ENCODE measurements at regions not wholly inside any gene's neighbourhood (a gene's known extent, or its start where the extent isn't known, plus 50 kb on each side); places are given as distances from the start of the nearest gene placed in this dataset.
"Not testable (repeated sequence)": the region's sequence is repeated elsewhere in the genome, so short reads cannot be mapped to it uniquely, and the experiment has no call there.

DNA sequence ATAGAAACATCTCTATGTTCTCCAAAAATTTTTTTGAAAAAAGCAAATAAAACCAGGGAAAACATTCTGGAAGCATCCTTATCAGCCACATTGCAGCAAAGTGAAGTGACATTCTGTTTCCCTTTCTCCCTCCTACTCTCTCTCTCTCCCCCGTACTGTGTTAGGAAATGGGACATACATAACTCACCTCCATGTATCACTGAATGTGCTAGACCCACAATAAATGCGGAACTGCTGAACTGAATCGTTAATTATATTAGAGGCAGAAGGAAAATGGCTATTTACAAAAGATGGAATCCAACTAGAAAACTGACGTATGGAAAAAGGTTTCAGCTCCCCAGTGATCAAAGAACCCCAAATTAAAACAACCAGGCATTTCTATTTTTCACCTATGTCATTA, 129.8 kb downstream of the MINAR1 start:
- TF ChIP-seq, protein P1, sequence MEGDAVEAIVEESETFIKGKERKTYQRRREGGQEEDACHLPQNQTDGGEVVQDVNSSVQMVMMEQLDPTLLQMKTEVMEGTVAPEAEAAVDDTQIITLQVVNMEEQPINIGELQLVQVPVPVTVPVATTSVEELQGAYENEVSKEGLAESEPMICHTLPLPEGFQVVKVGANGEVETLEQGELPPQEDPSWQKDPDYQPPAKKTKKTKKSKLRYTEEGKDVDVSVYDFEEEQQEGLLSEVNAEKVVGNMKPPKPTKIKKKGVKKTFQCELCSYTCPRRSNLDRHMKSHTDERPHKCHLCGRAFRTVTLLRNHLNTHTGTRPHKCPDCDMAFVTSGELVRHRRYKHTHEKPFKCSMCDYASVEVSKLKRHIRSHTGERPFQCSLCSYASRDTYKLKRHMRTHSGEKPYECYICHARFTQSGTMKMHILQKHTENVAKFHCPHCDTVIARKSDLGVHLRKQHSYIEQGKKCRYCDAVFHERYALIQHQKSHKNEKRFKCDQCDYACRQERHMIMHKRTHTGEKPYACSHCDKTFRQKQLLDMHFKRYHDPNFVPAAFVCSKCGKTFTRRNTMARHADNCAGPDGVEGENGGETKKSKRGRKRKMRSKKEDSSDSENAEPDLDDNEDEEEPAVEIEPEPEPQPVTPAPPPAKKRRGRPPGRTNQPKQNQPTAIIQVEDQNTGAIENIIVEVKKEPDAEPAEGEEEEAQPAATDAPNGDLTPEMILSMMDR (IDR thresholded peaks at IDR 0.05), result no peak
- DNase-seq (ENCODE audit: low spot score), result no peak
- no peak overlapping the region for H3K27ac ChIP-seq
- H3K4me3 ChIP-seq, result no peak overlapping the region

DNA sequence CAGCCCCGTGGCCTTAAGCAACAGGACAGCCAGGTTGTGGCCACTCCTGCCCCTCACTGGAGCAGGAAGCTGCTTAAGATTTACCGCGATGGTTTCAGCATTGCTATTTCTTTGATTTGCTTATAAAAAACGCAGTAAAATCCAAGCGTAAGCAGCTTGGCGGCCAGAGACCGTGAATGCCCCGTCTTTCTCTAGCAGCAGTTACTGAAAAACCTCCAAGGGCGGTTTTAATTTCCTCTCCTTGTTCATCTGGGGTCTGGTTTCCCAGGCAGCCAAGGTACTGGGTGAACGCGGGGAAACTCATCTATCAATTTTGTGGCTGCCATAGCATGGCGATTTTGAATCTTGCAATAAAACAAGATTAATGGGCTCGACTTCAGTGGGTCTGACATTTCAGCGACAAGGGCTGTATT, 130.3 kb downstream of the MINAR1 start:
- H3K27ac ChIP-seq, result no peak overlapping the region
- TF ChIP-seq, protein P1 (IDR thresholded peaks at IDR 0.05), result no peak
- DNase-seq (ENCODE audit: low spot score), result no peak

DNA sequence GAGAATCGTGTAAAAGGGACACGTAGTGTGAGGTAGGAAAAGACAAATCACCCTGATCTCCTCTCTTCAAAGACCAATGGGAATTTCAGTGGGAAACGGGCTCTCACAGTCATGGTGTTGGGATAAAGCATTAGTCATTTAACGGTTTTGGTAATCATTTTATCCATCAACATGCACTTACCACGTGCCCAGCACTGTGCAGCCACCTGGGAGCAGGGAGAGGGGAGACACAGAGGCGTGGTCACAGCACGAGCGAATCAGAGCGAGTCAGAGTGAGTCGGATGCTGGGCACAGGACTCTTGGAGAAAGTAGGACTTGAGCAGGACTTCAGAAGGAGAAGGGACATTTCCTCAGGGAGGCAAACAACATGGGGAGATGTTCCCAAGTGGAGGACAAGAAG, 130.8 kb downstream of the MINAR1 start:
- H3K27ac ChIP-seq, result no peak overlapping the region
- no peak for DNase-seq (ENCODE audit: low spot score)
- TF ChIP-seq, protein P1 (IDR thresholded peaks at IDR 0.05), result no peak
- no peak overlapping the region for H3K4me3 ChIP-seq

More for the DNA sequence above, 130.3 kb downstream of the MINAR1 start:
- no peak overlapping the region for H3K4me3 ChIP-seq

DNA sequence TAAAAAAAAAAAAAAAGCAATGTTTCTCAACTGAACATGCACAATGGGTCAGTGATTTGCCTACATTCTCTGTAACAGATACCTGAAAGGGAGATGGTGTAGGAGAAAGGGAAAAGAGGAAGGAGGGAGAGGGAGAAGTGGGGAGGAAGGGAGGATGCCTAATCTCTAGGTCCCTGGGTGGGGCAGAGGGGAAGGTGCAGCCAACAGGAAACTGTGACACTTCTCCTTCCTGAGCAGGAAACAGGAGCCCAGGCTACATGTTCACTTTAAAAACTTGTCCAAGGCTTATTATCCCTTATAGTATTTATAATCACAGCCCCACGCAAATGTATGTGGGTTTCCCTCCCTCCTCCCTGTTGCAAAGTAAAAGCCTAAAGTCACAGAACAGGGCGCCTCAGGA, 137.9 kb downstream of the MINAR1 start:
- Histone ChIP-seq H3K4me3 (no peak overlapping the region), H3K27ac (no peak overlapping the region)
- TF ChIP-seq, protein P1 (IDR thresholded peaks at IDR 0.05), result no peak
- no peak for DNase-seq (ENCODE audit: low spot score)

DNA sequence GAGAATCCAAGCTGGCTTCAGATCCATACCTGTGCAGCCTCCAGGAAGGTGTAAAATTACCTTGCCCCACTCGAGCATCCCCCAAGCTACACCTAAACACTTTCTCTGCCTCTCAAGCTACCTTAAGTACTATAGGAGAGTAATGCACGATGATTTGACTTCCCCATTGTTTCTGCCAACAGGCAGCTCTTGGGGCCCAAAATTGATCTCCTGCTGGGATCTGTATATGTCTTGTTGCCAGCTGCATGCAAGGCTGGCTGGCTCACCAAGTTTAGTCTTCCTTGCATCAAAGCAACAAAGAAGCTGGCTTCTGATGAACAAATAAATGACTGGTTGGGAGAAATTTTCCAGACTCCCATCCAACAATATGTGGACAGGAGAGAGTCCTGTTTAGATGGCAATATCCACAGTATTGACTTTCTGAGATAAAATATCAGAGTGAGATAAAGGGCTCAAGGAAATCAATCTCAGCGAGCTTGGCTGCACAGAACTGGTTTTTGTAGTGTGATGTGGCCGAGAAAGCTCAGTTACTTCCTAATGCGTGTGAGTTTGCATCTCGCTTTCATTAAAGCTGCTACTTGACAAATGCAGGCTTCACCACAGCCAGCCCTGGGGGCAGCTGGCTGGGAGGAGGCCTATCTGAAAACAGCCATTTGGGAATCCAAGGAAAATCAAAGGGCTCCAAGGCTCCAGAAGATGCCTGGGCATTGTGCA, 140.7 kb downstream of the MINAR1 start:
- TF ChIP-seq, protein P1 (IDR thresholded peaks at IDR 0.05), result no peak
- no peak for DNase-seq (ENCODE audit: low spot score)
- Histone ChIP-seq H3K4me3 (no peak overlapping the region), H3K27ac (no peak overlapping the region)

DNA sequence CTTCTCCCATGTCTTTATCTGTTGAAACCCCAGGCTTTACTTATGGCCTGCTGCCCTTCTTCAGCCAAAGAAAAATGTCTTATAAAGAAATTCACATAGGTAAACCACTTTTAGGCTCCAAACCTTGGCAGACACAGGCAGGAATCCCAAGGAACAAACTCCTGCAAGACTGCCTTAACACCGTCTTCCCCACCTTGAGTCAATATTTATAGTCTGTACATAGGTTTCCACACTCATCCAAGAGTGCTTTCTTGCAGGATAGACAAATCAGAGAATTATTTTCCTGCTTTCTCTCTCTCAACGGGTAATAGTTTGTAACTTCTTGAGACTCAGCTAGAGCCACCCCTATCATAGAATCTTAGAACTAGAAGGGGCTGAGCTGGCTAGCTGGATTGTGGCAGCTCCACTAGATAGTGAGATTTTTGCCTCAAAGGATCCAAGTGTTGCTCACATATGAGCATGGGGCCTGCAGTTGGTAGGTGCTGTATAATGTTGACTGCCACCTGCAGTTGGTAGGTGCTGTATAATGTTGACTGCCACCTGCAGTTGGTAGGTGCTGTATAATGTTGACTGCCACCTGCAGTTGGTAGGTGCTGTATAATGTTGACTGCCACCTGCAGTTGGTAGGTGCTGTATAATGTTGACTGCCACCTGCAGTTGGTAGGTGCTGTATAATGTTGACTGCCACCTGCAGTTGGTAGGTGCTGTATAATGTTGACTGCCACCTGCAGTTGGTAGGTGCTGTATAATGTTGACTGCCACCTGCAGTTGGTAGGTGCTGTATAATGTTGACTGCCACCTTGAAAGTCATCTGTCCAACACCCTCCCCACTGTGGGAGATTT, 142.5 kb downstream of the MINAR1 start:
- not testable (repeated sequence) for H3K4me3 ChIP-seq; H3K27ac ChIP-seq; DNase-seq (ENCODE audit: low spot score)

DNA sequence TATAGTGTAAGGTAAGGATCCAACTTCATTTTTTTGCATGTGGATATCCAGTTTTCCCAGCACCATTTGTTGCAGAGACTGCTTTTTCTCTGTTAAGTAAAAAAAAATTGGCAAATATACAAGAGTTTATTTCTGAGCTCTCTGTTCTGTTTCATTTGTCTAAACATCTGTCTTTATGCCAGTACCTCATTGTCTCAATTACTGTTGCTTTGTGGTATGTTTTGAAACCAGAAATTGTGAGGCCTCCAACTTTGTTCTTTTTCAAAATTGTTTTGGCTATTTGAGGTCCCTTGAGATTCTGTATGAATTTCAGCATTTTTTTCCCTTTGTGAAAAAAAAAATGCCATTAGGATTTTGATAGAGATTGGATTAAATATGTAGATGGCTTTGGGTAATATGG, 150.5 kb downstream of the MINAR1 start:
- TF ChIP-seq, protein P1 (IDR thresholded peaks at IDR 0.05), result no peak
- no peak overlapping the region for H3K4me3 ChIP-seq
- DNase-seq (ENCODE audit: low spot score), result no peak
- H3K27ac ChIP-seq, result no peak overlapping the region
